HEK293 (cell line): ENCODE measurements at regions not wholly inside any gene's neighbourhood (a gene's known extent, or its start where the extent isn't known, plus 50 kb on each side); places are given as distances from the start of the nearest gene placed in this dataset.

Experiments used
- SP2 ChIP-seq: fragments of 450-650 bp; formaldehyde crosslinking; IDR thresholded peaks from 2 replicates; pipeline ENCODE4 v1.5.1; 2016; ENCODE audit warnings: missing biosample characterization, missing genetic modification characterization
- WT1 ChIP-seq: fragments of 450-650 bp; formaldehyde crosslinking; IDR thresholded peaks from 2 replicates; pipeline ENCODE4 v1.5.1; 2016; ENCODE audit warnings: missing biosample characterization, missing genetic modification characterization
- YY1 ChIP-seq: fragments of 450-650 bp; formaldehyde crosslinking; IDR thresholded peaks from 2 replicates; pipeline ENCODE4 v1.5.1; 2018; ENCODE audit warnings: missing biosample characterization, missing genetic modification characterization
- ZBTB7A ChIP-seq: fragments of 450-650 bp; formaldehyde crosslinking; IDR thresholded peaks from 2 replicates; pipeline ENCODE4 v1.5.1; 2016; ENCODE audit warnings: low read depth, missing biosample characterization, missing genetic modification characterization
- ZBTB8A ChIP-seq: fragments of 450-650 bp; formaldehyde crosslinking; IDR thresholded peaks from 2 replicates; pipeline ENCODE4 v1.5.1; 2016; ENCODE audit warnings: missing biosample characterization, missing genetic modification characterization
- ZNF138 ChIP-seq: fragments of 450-650 bp; formaldehyde crosslinking; IDR thresholded peaks from 2 replicates; pipeline ENCODE4 v1.5.1; 2016; ENCODE audit warnings: missing biosample characterization, missing genetic modification characterization, borderline replicate concordance
- ZNF24 ChIP-seq: fragments of 450-650 bp; formaldehyde crosslinking; IDR thresholded peaks from 2 replicates; pipeline ENCODE4 v1.5.1; 2016; ENCODE audit warnings: missing biosample characterization, missing genetic modification characterization
- ZNF274 ChIP-seq, 2 experiments: fragments of 200-500 bp in 1 of 2; fragments of 450-650 bp in 1 of 2; sonication (Bioruptor generic) in 1 of 2; formaldehyde crosslinking in 1 of 2; IDR thresholded peaks; 2 replicates each; pipeline versions ENCODE4 v1.5.1 to v1.6.1; 2014 to 2016; ENCODE audit warnings: borderline replicate concordance in 1 of 2, inconsistent platforms in 1 of 2, low read length in 1 of 2, missing biosample characterization in 1 of 2, missing genetic modification characterization in 1 of 2
- ZNF398 ChIP-seq: fragments of 450-650 bp; formaldehyde crosslinking; IDR thresholded peaks from 2 replicates; pipeline ENCODE4 v1.5.1; 2017; ENCODE audit warnings: missing biosample characterization, missing genetic modification characterization
- ZNF677 ChIP-seq: fragments of 450-650 bp; IDR thresholded peaks from 2 replicates; pipeline ENCODE4 v1.5.0; 2018; ENCODE audit warnings: missing biosample characterization, mild to moderate bottlenecking, missing genetic modification characterization, moderate library complexity
- ZNF707 ChIP-seq: fragments of 450-650 bp; formaldehyde crosslinking; IDR thresholded peaks from 2 replicates; pipeline ENCODE4 v1.5.1; 2016; ENCODE audit warnings: missing biosample characterization, missing genetic modification characterization
- TF ChIP-seq, protein P1 (sequence below): fragments of 450-650 bp; formaldehyde crosslinking; IDR thresholded peaks from 2 replicates; pipeline ENCODE4 v1.5.1; 2016; ENCODE audit warnings: missing biosample characterization, missing genetic modification characterization
- TF ChIP-seq, protein P2 (sequence below): fragments of 450-650 bp; IDR thresholded peaks from 2 replicates; pipeline ENCODE4 v1.5.1; 2018; ENCODE audit warnings: missing biosample characterization, missing genetic modification characterization
- TF ChIP-seq, protein P3 (sequence below): fragments of 450-650 bp; formaldehyde crosslinking; IDR thresholded peaks from 2 replicates; pipeline ENCODE4 v1.5.1; 2016; ENCODE audit warnings: missing biosample characterization, missing genetic modification characterization

- no peak for TF ChIP-seq ZNF677 (tag by site-specific recombination)
- no peak for TF ChIP-seq ZNF274 (IDR thresholded peaks at IDR 0.05; ENCODE audit: low read length)
- TF ChIP-seq ZNF274 (tag by site-specific recombination; IDR thresholded peaks at IDR 0.05; ENCODE audit: borderline replicate concordance), result no peak
- no peak for TF ChIP-seq ZNF398 (tag by site-specific recombination)
- TF ChIP-seq ZNF138 (tag by site-specific recombination), result no peak
- no peak for TF ChIP-seq WT1 (tag by site-specific recombination)
- TF ChIP-seq, protein P1, sequence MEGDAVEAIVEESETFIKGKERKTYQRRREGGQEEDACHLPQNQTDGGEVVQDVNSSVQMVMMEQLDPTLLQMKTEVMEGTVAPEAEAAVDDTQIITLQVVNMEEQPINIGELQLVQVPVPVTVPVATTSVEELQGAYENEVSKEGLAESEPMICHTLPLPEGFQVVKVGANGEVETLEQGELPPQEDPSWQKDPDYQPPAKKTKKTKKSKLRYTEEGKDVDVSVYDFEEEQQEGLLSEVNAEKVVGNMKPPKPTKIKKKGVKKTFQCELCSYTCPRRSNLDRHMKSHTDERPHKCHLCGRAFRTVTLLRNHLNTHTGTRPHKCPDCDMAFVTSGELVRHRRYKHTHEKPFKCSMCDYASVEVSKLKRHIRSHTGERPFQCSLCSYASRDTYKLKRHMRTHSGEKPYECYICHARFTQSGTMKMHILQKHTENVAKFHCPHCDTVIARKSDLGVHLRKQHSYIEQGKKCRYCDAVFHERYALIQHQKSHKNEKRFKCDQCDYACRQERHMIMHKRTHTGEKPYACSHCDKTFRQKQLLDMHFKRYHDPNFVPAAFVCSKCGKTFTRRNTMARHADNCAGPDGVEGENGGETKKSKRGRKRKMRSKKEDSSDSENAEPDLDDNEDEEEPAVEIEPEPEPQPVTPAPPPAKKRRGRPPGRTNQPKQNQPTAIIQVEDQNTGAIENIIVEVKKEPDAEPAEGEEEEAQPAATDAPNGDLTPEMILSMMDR (tag by site-specific recombination), result no peak
- no peak for TF ChIP-seq ZNF707 (tag by site-specific recombination)
- TF ChIP-seq SP2, result no peak
- TF ChIP-seq ZNF24 (tag by site-specific recombination), result no peak
- TF ChIP-seq, protein P2, sequence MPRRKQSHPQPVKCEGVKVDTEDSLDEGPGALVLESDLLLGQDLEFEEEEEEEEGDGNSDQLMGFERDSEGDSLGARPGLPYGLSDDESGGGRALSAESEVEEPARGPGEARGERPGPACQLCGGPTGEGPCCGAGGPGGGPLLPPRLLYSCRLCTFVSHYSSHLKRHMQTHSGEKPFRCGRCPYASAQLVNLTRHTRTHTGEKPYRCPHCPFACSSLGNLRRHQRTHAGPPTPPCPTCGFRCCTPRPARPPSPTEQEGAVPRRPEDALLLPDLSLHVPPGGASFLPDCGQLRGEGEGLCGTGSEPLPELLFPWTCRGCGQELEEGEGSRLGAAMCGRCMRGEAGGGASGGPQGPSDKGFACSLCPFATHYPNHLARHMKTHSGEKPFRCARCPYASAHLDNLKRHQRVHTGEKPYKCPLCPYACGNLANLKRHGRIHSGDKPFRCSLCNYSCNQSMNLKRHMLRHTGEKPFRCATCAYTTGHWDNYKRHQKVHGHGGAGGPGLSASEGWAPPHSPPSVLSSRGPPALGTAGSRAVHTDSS (tag by site-specific recombination), result no peak
- no peak for TF ChIP-seq YY1 (tag by site-specific recombination)
- TF ChIP-seq ZBTB8A (tag by site-specific recombination), result no peak
- TF ChIP-seq, protein P3, sequence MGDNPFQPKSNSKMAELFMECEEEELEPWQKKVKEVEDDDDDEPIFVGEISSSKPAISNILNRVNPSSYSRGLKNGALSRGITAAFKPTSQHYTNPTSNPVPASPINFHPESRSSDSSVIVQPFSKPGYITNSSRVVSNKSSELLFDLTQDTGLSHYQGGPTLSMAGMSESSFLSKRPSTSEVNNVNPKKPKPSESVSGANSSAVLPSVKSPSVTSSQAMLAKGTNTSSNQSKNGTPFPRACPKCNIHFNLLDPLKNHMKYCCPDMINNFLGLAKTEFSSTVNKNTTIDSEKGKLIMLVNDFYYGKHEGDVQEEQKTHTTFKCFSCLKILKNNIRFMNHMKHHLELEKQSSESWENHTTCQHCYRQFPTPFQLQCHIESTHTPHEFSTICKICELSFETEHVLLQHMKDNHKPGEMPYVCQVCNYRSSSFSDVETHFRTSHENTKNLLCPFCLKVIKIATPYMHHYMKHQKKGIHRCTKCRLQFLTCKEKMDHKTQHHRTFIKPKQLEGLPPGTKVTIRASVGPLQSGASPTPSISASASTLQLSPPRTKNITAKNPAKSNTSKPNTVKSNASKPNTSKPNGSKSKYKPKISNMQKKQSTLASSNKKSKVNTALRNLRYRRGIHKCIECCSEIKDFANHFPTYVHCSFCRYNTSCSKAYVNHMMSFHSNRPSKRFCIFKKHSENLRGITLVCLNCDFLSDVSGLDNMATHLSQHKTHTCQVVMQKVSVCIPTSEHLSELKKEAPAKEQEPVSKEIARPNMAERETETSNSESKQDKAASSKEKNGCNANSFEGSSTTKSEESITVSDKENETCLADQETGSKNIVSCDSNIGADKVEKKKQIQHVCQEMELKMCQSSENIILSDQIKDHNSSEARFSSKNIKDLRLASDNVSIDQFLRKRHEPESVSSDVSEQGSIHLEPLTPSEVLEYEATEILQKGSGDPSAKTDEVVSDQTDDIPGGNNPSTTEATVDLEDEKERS (tag by site-specific recombination), result no peak
- no peak for TF ChIP-seq ZBTB7A (tag by site-specific recombination)
Observed at GRCh38 chr1:69319287-69319686, 248.4 kb upstream of the LRRC7 start.
